ENCODE measurements at regions not wholly inside any gene's neighbourhood (a gene's known extent, or its start where the extent isn't known, plus 50 kb on each side); places are given as distances from the start of the nearest gene placed in this dataset.

- TF ChIP-seq ZNF70 (CRISPR knock-in tag; IDR thresholded peaks at IDR 0.05) (no peak), TOX (CRISPR knock-in tag; IDR thresholded peaks at IDR 0.05; ENCODE audit: borderline replicate concordance) (no peak), CSDC2 (CRISPR knock-in tag; IDR thresholded peaks at IDR 0.05) (no peak), GLIS3 (CRISPR knock-in tag; IDR thresholded peaks at IDR 0.05) (no peak), ZNF565 (CRISPR knock-in tag; conservative IDR thresholded peaks at IDR 0.05; ENCODE audit: low read depth) (no peak), ZNF8 (CRISPR knock-in tag; IDR thresholded peaks at IDR 0.05) (no peak)
- TF ChIP-seq, protein P1, sequence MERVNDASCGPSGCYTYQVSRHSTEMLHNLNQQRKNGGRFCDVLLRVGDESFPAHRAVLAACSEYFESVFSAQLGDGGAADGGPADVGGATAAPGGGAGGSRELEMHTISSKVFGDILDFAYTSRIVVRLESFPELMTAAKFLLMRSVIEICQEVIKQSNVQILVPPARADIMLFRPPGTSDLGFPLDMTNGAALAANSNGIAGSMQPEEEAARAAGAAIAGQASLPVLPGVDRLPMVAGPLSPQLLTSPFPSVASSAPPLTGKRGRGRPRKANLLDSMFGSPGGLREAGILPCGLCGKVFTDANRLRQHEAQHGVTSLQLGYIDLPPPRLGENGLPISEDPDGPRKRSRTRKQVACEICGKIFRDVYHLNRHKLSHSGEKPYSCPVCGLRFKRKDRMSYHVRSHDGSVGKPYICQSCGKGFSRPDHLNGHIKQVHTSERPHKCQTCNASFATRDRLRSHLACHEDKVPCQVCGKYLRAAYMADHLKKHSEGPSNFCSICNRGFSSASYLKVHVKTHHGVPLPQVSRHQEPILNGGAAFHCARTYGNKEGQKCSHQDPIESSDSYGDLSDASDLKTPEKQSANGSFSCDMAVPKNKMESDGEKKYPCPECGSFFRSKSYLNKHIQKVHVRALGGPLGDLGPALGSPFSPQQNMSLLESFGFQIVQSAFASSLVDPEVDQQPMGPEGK (CRISPR knock-in tag; IDR thresholded peaks at IDR 0.05; ENCODE audit: borderline replicate concordance), result no peak
- TF ChIP-seq, protein P2, sequence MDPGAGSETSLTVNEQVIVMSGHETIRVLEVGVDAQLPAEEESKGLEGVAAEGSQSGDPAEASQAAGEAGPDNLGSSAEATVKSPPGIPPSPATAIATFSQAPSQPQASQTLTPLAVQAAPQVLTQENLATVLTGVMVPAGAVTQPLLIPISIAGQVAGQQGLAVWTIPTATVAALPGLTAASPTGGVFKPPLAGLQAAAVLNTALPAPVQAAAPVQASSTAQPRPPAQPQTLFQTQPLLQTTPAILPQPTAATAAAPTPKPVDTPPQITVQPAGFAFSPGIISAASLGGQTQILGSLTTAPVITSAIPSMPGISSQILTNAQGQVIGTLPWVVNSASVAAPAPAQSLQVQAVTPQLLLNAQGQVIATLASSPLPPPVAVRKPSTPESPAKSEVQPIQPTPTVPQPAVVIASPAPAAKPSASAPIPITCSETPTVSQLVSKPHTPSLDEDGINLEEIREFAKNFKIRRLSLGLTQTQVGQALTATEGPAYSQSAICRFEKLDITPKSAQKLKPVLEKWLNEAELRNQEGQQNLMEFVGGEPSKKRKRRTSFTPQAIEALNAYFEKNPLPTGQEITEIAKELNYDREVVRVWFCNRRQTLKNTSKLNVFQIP (CRISPR knock-in tag; IDR thresholded peaks at IDR 0.05; ENCODE audit: borderline replicate concordance, low read depth), result no peak
- ATAC-seq, result no peak
Measured at GRCh38 chr10:117443686-117444041, 68.4 kb upstream of the PDZD8 start.

DNA sequence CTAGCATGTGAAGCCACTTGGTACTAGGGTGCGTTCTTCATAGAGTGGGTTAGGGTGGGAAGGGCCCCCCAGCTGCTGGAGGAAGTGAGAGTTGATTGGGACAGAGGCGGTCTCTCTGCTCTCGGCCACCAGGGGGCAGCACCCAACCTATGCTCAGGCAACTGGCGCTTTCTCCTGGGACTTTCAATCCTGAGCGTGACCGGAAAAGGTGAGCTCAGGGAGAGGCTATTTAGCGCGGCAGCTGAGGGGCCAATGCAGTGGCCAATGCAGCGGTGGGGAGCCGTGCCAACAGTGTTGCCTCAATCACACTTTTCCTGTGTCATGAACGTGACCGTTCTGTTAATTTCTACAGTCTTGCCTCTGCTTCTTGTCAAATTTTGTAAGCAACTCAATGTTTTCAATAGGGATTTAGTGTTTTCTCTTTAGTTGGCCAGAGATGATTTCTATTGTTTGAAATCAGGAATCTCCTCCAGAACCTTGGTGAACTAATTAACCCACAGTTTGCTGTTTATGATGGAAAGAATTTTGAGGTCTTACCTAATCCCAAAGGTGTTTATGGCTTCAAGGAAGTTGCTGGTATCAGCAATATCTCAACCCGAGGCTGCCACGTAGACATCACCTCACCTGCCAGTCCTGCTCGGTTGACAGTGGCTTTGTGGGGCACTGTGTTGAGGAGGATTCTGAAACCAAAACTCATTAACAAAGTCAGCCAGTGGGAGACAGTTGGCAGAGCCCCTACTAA is 67.9 kb upstream of the PDZD8 start:
- TF ChIP-seq TCF4 (CRISPR knock-in tag; IDR thresholded peaks at IDR 0.05; ENCODE audit: borderline replicate concordance) (no peak), TOX (CRISPR knock-in tag; IDR thresholded peaks at IDR 0.05; ENCODE audit: borderline replicate concordance) (no peak), OSR1 (CRISPR knock-in tag; IDR thresholded peaks at IDR 0.05) (no peak), CSDC2 (CRISPR knock-in tag; IDR thresholded peaks at IDR 0.05) (no peak), ZNF70 (CRISPR knock-in tag; IDR thresholded peaks at IDR 0.05) (no peak), ZFP3 (CRISPR knock-in tag; IDR thresholded peaks at IDR 0.05) (no peak), PPARA (CRISPR knock-in tag; IDR thresholded peaks at IDR 0.05; ENCODE audit: borderline replicate concordance) (no peak), ISL1 (CRISPR knock-in tag; IDR thresholded peaks at IDR 0.05) (no peak), ARNTL (CRISPR knock-in tag; IDR thresholded peaks at IDR 0.05; ENCODE audit: borderline replicate concordance, low read depth) (no peak), SNAI2 (CRISPR knock-in tag; IDR thresholded peaks at IDR 0.05) (no peak), ZFP30 (CRISPR knock-in tag; IDR thresholded peaks at IDR 0.05) (no peak), ESRRG (CRISPR knock-in tag; IDR thresholded peaks at IDR 0.05) (no peak)
- TF ChIP-seq, protein P1 (CRISPR knock-in tag; IDR thresholded peaks at IDR 0.05; ENCODE audit: borderline replicate concordance), result no peak
- ATAC-seq, result peak; percentile 51; the same call in 1 of the 3 replicates

DNA sequence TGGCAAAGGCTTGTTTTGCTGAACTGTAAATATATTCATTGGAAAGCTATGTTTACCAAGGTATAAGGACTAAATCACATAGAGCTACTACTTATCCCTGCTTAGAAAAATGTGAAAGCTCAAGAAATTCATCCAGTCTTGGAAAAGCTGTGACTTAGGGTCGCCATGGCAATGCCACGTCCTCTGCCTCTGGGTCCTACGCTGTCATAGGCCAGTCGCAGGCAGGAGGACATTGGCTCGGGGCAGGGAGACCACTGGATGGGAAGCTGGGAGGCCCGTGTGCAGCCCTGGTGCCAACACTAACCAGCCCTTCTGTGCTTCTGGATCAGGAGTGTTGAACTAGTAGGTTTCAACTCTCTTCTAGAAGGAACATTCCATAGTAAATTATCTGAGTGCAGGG is 67.3 kb upstream of the PDZD8 start:
- ATAC-seq, result no peak

More for the DNA sequence above, 67.3 kb upstream of the PDZD8 start:
- TF ChIP-seq, protein P1 (CRISPR knock-in tag; IDR thresholded peaks at IDR 0.05; ENCODE audit: borderline replicate concordance), result no peak
- TF ChIP-seq, protein P3, sequence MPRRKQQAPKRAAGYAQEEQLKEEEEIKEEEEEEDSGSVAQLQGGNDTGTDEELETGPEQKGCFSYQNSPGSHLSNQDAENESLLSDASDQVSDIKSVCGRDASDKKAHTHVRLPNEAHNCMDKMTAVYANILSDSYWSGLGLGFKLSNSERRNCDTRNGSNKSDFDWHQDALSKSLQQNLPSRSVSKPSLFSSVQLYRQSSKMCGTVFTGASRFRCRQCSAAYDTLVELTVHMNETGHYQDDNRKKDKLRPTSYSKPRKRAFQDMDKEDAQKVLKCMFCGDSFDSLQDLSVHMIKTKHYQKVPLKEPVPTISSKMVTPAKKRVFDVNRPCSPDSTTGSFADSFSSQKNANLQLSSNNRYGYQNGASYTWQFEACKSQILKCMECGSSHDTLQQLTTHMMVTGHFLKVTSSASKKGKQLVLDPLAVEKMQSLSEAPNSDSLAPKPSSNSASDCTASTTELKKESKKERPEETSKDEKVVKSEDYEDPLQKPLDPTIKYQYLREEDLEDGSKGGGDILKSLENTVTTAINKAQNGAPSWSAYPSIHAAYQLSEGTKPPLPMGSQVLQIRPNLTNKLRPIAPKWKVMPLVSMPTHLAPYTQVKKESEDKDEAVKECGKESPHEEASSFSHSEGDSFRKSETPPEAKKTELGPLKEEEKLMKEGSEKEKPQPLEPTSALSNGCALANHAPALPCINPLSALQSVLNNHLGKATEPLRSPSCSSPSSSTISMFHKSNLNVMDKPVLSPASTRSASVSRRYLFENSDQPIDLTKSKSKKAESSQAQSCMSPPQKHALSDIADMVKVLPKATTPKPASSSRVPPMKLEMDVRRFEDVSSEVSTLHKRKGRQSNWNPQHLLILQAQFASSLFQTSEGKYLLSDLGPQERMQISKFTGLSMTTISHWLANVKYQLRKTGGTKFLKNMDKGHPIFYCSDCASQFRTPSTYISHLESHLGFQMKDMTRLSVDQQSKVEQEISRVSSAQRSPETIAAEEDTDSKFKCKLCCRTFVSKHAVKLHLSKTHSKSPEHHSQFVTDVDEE (CRISPR knock-in tag; IDR thresholded peaks at IDR 0.05), result no peak
- TF ChIP-seq ESRRG (CRISPR knock-in tag; IDR thresholded peaks at IDR 0.05) (no peak), GLIS3 (CRISPR knock-in tag; IDR thresholded peaks at IDR 0.05) (no peak), ZC3H10 (CRISPR knock-in tag; IDR thresholded peaks at IDR 0.05) (no peak)
